Tibial nerve (tissue), 4 donors: ENCODE measurements at regions not wholly inside any gene's neighbourhood (a gene's known extent, or its start where the extent isn't known, plus 50 kb on each side); places are given as distances from the start of the nearest gene placed in this dataset.

Experiments used
- DNase-seq, 2 donors: peaks; one replicate each; pipeline ENCODE4 v3.0.0-alpha.2; 2019; ENCODE audit warnings: low spot score in 2 of 2
- H3K27ac ChIP-seq, 4 donors: fragments of 200-600 bp; sonication (generic) in 3 of 4; one replicate each; pipeline ENCODE4 v1.5.1; 2017 to 2019; ENCODE audit warnings: mild to moderate bottlenecking in 1 of 4
- H3K27me3 ChIP-seq, 2 donors: fragments of 200-600 bp; sonication (generic) in 1 of 2; one replicate each; pipeline versions ENCODE4 v1.5.1 to v1.6.0; 2017 to 2019
- H3K36me3 ChIP-seq, 3 donors: fragments of 200-600 bp; sonication (generic); one replicate each; pipeline ENCODE4 v1.5.1; 2018 to 2019
- H3K4me1 ChIP-seq, 4 donors: fragments of 200-600 bp; sonication (generic) in 3 of 4; one replicate each; pipeline ENCODE4 v1.5.1; 2017 to 2019
- H3K4me3 ChIP-seq, 4 donors: fragments of 200-600 bp; sonication (generic) in 3 of 4; one replicate each; pipeline ENCODE4 v1.5.1; 2017 to 2019; ENCODE audit warnings: mild to moderate bottlenecking in 1 of 4, moderate library complexity in 1 of 4
- H3K9me3 ChIP-seq, 4 donors: fragments of 200-600 bp; sonication (generic) in 3 of 4; one replicate each; pipeline ENCODE4 v1.5.1; 2017 to 2019
- EP300 ChIP-seq, 2 donors: sonication (generic); formaldehyde crosslinking; IDR thresholded peaks; one replicate each; pipeline ENCODE4 v1.6.1; 2017; ENCODE audit warnings: antibody characterized with exemption in 2 of 2, mild to moderate bottlenecking in 1 of 2
- POLR2A ChIP-seq, 2 donors: fragments of 450-650 bp; IDR thresholded peaks; one replicate each; pipeline ENCODE4 v1.6.1; 2017; ENCODE audit warnings: antibody characterized with exemption in 2 of 2, mild to moderate bottlenecking in 2 of 2, moderate library complexity in 2 of 2
- WGBS, 2 donors: methylation state at CpG; one replicate each; pipeline ENCODE4 v1.1.5; 2018; 5-methylcytosine and 5-hydroxymethylcytosine counted together
- TF ChIP-seq, protein P1 (sequence below), 5 experiments: fragments of 200-600 bp in 3 of 5; fragments of 450-650 bp in 2 of 5; sonication (generic) in 3 of 5; IDR thresholded peaks; one replicate each; pipeline ENCODE4 v1.5.1; 2016 to 2019; ENCODE audit warnings: antibody characterized with exemption in 5 of 5, mild to moderate bottlenecking in 3 of 5, moderate library complexity in 2 of 5

- TF ChIP-seq EP300 (IDR thresholded peaks at IDR 0.05) (no peak), POLR2A (IDR thresholded peaks at IDR 0.05) (no peak)
- TF ChIP-seq, protein P1, sequence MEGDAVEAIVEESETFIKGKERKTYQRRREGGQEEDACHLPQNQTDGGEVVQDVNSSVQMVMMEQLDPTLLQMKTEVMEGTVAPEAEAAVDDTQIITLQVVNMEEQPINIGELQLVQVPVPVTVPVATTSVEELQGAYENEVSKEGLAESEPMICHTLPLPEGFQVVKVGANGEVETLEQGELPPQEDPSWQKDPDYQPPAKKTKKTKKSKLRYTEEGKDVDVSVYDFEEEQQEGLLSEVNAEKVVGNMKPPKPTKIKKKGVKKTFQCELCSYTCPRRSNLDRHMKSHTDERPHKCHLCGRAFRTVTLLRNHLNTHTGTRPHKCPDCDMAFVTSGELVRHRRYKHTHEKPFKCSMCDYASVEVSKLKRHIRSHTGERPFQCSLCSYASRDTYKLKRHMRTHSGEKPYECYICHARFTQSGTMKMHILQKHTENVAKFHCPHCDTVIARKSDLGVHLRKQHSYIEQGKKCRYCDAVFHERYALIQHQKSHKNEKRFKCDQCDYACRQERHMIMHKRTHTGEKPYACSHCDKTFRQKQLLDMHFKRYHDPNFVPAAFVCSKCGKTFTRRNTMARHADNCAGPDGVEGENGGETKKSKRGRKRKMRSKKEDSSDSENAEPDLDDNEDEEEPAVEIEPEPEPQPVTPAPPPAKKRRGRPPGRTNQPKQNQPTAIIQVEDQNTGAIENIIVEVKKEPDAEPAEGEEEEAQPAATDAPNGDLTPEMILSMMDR (IDR thresholded peaks at IDR 0.05) = no peak
- DNase-seq = no peak
- H3K4me1 ChIP-seq = peaks cover 0 to 46% (median 21%) of the 10 kb centered on the region in 4 donors
- H3K4me3 ChIP-seq = no peak overlapping the region
- H3K27ac ChIP-seq = no peak overlapping the region
- no peaks in the 10 kb centered on the region for H3K27me3 ChIP-seq
- no peaks in the 10 kb centered on the region for H3K9me3 ChIP-seq
- WGBS, 2 donors = 89 to 91% methylated on average over 2 of the region's 2 CpGs
- no peaks in the 10 kb centered on the region for H3K36me3 ChIP-seq
Observed at GRCh38 chr7:132899-133298, 59.5 kb upstream of the FAM20C start.

GRCh38 chr7:133470-133869 lies 58.9 kb upstream of the FAM20C start:
- TF ChIP-seq EP300 (IDR thresholded peaks at IDR 0.05) = no peak
- TF ChIP-seq POLR2A (IDR thresholded peaks at IDR 0.05) = no peak
- TF ChIP-seq, protein P1 (IDR thresholded peaks at IDR 0.05) = no peak
- 44 to 52% methylated on average over 11 of the region's 11 CpGs for WGBS, 2 donors

GRCh38 chr7:134029-134428 lies 58.3 kb upstream of the FAM20C start:
- no peaks in the 10 kb centered on the region for H3K27me3 ChIP-seq
- H3K27ac ChIP-seq = no peak overlapping the region
- no peaks in the 10 kb centered on the region for H3K36me3 ChIP-seq
- peaks cover 0 to 36% (median 21%) of the 10 kb centered on the region in 4 donors for H3K4me1 ChIP-seq
- 78 to 86% methylated on average over 8 to 15 of the region's 15 CpGs for WGBS, 2 donors
- no peak for TF ChIP-seq EP300 (IDR thresholded peaks at IDR 0.05)
- TF ChIP-seq, protein P1 (IDR thresholded peaks at IDR 0.05) = no peak
- no peak for TF ChIP-seq POLR2A (IDR thresholded peaks at IDR 0.05)
- H3K4me3 ChIP-seq = no peak overlapping the region
- H3K9me3 ChIP-seq = no peaks in the 10 kb centered on the region
- DNase-seq = no peak

More at GRCh38 chr7:133470-133869, 58.9 kb upstream of the FAM20C start:
- DNase-seq = no peak
- H3K36me3 ChIP-seq = no peaks in the 10 kb centered on the region
- H3K4me3 ChIP-seq = no peak overlapping the region
- H3K27ac ChIP-seq = no peak overlapping the region
- H3K9me3 ChIP-seq = no peaks in the 10 kb centered on the region
- peaks cover 0 to 41% (median 21%) of the 10 kb centered on the region in 4 donors for H3K4me1 ChIP-seq
- no peaks in the 10 kb centered on the region for H3K27me3 ChIP-seq

DNA sequence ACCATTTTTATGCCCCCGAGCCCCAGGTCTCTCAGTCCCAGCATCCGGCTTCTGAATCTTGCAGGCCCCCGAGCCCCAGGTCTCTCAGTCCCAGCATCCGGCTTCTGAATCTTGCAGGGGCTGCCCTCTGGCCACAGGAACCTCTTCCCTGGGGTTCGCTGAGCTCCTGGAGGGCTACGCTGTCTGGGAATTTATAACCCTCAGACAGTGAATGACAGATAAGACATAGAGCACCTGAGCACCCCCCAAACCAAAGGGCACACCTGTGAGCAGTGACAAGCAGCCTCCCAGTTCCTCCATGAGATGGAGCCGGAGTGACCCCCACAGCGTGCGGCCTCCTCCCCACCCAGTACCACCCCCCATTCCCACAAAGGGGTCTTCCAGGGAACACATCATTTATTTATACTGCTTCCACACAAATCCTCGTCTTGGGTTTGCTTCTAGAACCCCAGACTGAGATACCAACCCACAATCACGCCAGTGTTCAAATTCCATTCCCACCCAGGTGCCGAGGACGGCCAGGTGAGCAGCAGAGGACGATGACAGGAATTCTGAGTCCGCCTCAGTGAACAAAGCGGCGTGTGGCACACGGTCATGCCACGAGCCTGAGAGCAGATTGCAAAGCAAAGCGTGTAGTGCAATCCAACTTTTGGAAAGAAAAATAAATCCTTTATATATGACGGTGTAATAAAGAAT lies 57.7 kb upstream of the FAM20C start:
- H3K36me3 ChIP-seq = no peaks in the 10 kb centered on the region

GRCh38 chr7:135257-135653 lies 57.1 kb upstream of the FAM20C start:
- TF ChIP-seq EP300 (IDR thresholded peaks at IDR 0.05) (no peak), POLR2A (IDR thresholded peaks at IDR 0.05) (no peak)
- TF ChIP-seq, protein P1 (IDR thresholded peaks at IDR 0.05) = no peak
- H3K27ac ChIP-seq = no peak overlapping the region
- H3K4me3 ChIP-seq = no peak overlapping the region
- no peaks in the 10 kb centered on the region for H3K27me3 ChIP-seq
- DNase-seq = no peak
- H3K9me3 ChIP-seq = no peaks in the 10 kb centered on the region
- H3K36me3 ChIP-seq = no peaks in the 10 kb centered on the region
- 85 to 86% methylated on average over 7 of the region's 7 CpGs for WGBS, 2 donors
- H3K4me1 ChIP-seq = peaks cover 0 to 24% (median 18%) of the 10 kb centered on the region in 4 donors

More for the DNA sequence above, 57.7 kb upstream of the FAM20C start:
- Histone ChIP-seq H3K4me3 (no peak overlapping the region), H3K27me3 (no peaks in the 10 kb centered on the region), H3K4me1 (peaks cover 0 to 30% (median 20%) of the 10 kb centered on the region in 4 donors), H3K9me3 (no peaks in the 10 kb centered on the region), H3K27ac (no peak overlapping the region)
- WGBS, 2 donors = 89 to 92% methylated on average over 21 of the region's 21 CpGs
- DNase-seq = no peak
- TF ChIP-seq EP300 (IDR thresholded peaks at IDR 0.05) = no peak
- TF ChIP-seq, protein P1 (IDR thresholded peaks at IDR 0.05) = no peak
- TF ChIP-seq POLR2A (IDR thresholded peaks at IDR 0.05) = no peak
